ENCODE measurements at regions not wholly inside any gene's neighbourhood (a gene's known extent, or its start where the extent isn't known, plus 50 kb on each side); places are given as distances from the start of the nearest gene placed in this dataset.

DNA sequence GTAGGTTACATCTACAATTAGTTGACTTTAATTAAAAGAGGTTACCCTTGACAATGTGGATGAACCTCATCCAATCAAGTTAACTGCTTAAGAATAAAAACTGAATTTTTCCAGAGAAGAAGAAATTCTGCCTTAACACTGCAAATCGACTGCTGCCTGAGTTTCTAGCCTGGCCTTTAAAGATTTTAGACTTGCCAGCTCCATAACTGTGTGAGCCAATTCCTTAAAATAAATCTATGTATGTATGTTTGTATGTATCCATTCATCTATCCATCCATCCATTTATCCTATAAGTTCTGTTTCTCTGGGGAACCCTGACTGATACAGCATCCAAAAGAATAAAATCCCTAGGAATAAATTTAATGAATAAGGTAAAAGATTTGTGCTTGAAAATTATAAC, 136.1 kb downstream of the TMEM38B start:
- Histone ChIP-seq H3K56ac (ENCODE audit: insufficient read length, low read depth, low read length) (no peak overlapping the region), H3K4ac (ENCODE audit: low read depth, low read length) (no peak overlapping the region), H3K23me2 (ENCODE audit: insufficient read length, low read depth, low read length, poor library complexity, severe bottlenecking) (no peaks in the 10 kb centered on the region), H3K79me2 (ENCODE audit: insufficient read depth, low read length) (no peaks in the 10 kb centered on the region), H3K14ac (ENCODE audit: insufficient read depth, low read length) (no peak overlapping the region), H2BK15ac (ENCODE audit: low read depth, low read length) (no peak overlapping the region), H4K8ac (replicated peaks; ENCODE audit: insufficient read length, low read depth, low read length) (no peak overlapping the region), H2BK120ac (ENCODE audit: low read depth, low read length, poor library complexity, severe bottlenecking) (no peak overlapping the region), H2BK5ac (ENCODE audit: insufficient read length, low read length) (no peak overlapping the region), H3K27me3 (ENCODE audit: insufficient read depth, low read length) (no peaks in the 10 kb centered on the region), H4K91ac (ENCODE audit: insufficient read length, low read depth, low read length) (no peak overlapping the region), H3K23ac (ENCODE audit: insufficient read length, low read depth, low read length) (no peak overlapping the region), H2AK5ac (ENCODE audit: insufficient read length, low read length) (no peak overlapping the region), H2AFZ (ENCODE audit: low read length) (no peak overlapping the region), H3K27ac (ENCODE audit: insufficient read length, low read depth, low read length) (no peak overlapping the region), H3K79me1 (ENCODE audit: insufficient read depth, low read depth, low read length, poor library complexity, severe bottlenecking) (no peaks in the 10 kb centered on the region), H4K20me1 (ENCODE audit: control insufficient read depth, insufficient read depth, insufficient read length) (no peaks in the 10 kb centered on the region), H2BK20ac (ENCODE audit: low read depth, low read length, poor library complexity, severe bottlenecking) (no peak overlapping the region), H2BK12ac (ENCODE audit: insufficient read length, low read depth, low read length) (no peak overlapping the region), H3K4me2 (ENCODE audit: insufficient read depth, insufficient read length, low read length) (no peak overlapping the region), H4K5ac (ENCODE audit: insufficient read length, low read depth, low read length) (no peak overlapping the region), H3T11ph (ENCODE audit: low read length) (no peak overlapping the region), H3K18ac (ENCODE audit: insufficient read length, low read depth, low read length) (no peak overlapping the region), H3K4me1 (ENCODE audit: insufficient read depth, low read length) (no peaks in the 10 kb centered on the region; the same call in 1 of the 2 replicates), H3K9ac (ENCODE audit: extremely low read depth, insufficient read length, low read length) (no peak overlapping the region), H3K9me3 (ENCODE audit: control insufficient read depth, low read depth, low read length) (no peaks in the 10 kb centered on the region)
- no peaks in the 10 kb centered on the region for H3K27me3 Mint-ChIP-seq (ENCODE audit: low read depth)
- TF ChIP-seq, protein P1, sequence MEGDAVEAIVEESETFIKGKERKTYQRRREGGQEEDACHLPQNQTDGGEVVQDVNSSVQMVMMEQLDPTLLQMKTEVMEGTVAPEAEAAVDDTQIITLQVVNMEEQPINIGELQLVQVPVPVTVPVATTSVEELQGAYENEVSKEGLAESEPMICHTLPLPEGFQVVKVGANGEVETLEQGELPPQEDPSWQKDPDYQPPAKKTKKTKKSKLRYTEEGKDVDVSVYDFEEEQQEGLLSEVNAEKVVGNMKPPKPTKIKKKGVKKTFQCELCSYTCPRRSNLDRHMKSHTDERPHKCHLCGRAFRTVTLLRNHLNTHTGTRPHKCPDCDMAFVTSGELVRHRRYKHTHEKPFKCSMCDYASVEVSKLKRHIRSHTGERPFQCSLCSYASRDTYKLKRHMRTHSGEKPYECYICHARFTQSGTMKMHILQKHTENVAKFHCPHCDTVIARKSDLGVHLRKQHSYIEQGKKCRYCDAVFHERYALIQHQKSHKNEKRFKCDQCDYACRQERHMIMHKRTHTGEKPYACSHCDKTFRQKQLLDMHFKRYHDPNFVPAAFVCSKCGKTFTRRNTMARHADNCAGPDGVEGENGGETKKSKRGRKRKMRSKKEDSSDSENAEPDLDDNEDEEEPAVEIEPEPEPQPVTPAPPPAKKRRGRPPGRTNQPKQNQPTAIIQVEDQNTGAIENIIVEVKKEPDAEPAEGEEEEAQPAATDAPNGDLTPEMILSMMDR (conservative IDR thresholded peaks at IDR 0.05): no peak
- peaks cover 8 to 13% of the 10 kb centered on the region in 2 experiments for H3K4me1 Mint-ChIP-seq
- WGBS (ENCODE audit: extremely low coverage, insufficient read length, low lambda C conversion rate): no CpG with 5 or more reads among the region's 1 CpG
- no peak overlapping the region for H3K4me3 Mint-ChIP-seq
- no peak for DNase-seq
- H3K27ac Mint-ChIP-seq: no peak overlapping the region
- H3K9me3 Mint-ChIP-seq: no peaks in the 10 kb centered on the region
- no peaks in the 10 kb centered on the region for H3K36me3 Mint-ChIP-seq (ENCODE audit: insufficient read depth in 1 of 3, low read depth in 3 of 3)

All from H9 (cell line).